ENCODE measurements at regions not wholly inside any gene's neighbourhood (a gene's known extent, or its start where the extent isn't known, plus 50 kb on each side); places are given as distances from the start of the nearest gene placed in this dataset.

GRCh38 chr2:145324748-145325147 is 804.8 kb upstream of the ZEB2 start:
- Mint-ChIP-seq H3K27ac (ENCODE audit: unreplicated experiment) (no peak overlapping the region), H3K27me3 (ENCODE audit: unreplicated experiment) (no peaks in the 10 kb centered on the region), H3K4me1 (ENCODE audit: unreplicated experiment) (peaks cover 2% of the 10 kb centered on the region), H3K36me3 (ENCODE audit: unreplicated experiment) (no peaks in the 10 kb centered on the region), H3K4me3 (ENCODE audit: unreplicated experiment) (no peak overlapping the region), H3K9me3 (ENCODE audit: unreplicated experiment) (no peaks in the 10 kb centered on the region)
- TF ChIP-seq CTCF (IDR thresholded peaks at IDR 0.05), result no peak
- no peak for DNase-seq (ENCODE audit: extremely low spot score, unreplicated experiment)

GRCh38 chr2:145323512-145323911 is 803.6 kb upstream of the ZEB2 start:
- TF ChIP-seq CTCF (IDR thresholded peaks at IDR 0.05), result no peak
- DNase-seq (ENCODE audit: extremely low spot score, unreplicated experiment), result no peak
- H3K4me1 Mint-ChIP-seq (ENCODE audit: unreplicated experiment), result peaks cover 2% of the 10 kb centered on the region
- H3K27ac Mint-ChIP-seq (ENCODE audit: unreplicated experiment), result no peak overlapping the region
- no peaks in the 10 kb centered on the region for H3K27me3 Mint-ChIP-seq (ENCODE audit: unreplicated experiment)
- H3K4me3 Mint-ChIP-seq (ENCODE audit: unreplicated experiment), result no peak overlapping the region
- no peaks in the 10 kb centered on the region for H3K9me3 Mint-ChIP-seq (ENCODE audit: unreplicated experiment)
- no peaks in the 10 kb centered on the region for H3K36me3 Mint-ChIP-seq (ENCODE audit: unreplicated experiment)

- Mint-ChIP-seq H3K27ac (ENCODE audit: unreplicated experiment) (no peak overlapping the region), H3K9me3 (ENCODE audit: unreplicated experiment) (no peaks in the 10 kb centered on the region), H3K27me3 (ENCODE audit: unreplicated experiment) (no peaks in the 10 kb centered on the region), H3K36me3 (ENCODE audit: unreplicated experiment) (no peaks in the 10 kb centered on the region), H3K4me3 (ENCODE audit: unreplicated experiment) (no peak overlapping the region), H3K4me1 (ENCODE audit: unreplicated experiment) (peaks cover 2% of the 10 kb centered on the region)
- TF ChIP-seq CTCF (IDR thresholded peaks at IDR 0.05), result no peak
- DNase-seq (ENCODE audit: extremely low spot score, unreplicated experiment), result no peak
These were observed 801.4 kb upstream of the ZEB2 start for GRCh38 chr2:145321344-145321743.

GRCh38 chr2:145316496-145316895 is 796.6 kb upstream of the ZEB2 start:
- Mint-ChIP-seq H3K27me3 (ENCODE audit: unreplicated experiment) (no peaks in the 10 kb centered on the region), H3K27ac (ENCODE audit: unreplicated experiment) (no peak overlapping the region), H3K4me3 (ENCODE audit: unreplicated experiment) (no peak overlapping the region), H3K36me3 (ENCODE audit: unreplicated experiment) (no peaks in the 10 kb centered on the region), H3K4me1 (ENCODE audit: unreplicated experiment) (peaks cover under 1% of the 10 kb centered on the region), H3K9me3 (ENCODE audit: unreplicated experiment) (peaks cover 6% of the 10 kb centered on the region)
- TF ChIP-seq CTCF (IDR thresholded peaks at IDR 0.05), result no peak
- no peak for DNase-seq (ENCODE audit: extremely low spot score, unreplicated experiment)

GRCh38 chr2:145315053-145315452 is 795.1 kb upstream of the ZEB2 start:
- H3K4me1 Mint-ChIP-seq (ENCODE audit: unreplicated experiment), result peaks cover 6% of the 10 kb centered on the region
- H3K27me3 Mint-ChIP-seq (ENCODE audit: unreplicated experiment), result no peaks in the 10 kb centered on the region
- no peaks in the 10 kb centered on the region for H3K36me3 Mint-ChIP-seq (ENCODE audit: unreplicated experiment)
- H3K9me3 Mint-ChIP-seq (ENCODE audit: unreplicated experiment), result peaks cover 6% of the 10 kb centered on the region
- H3K4me3 Mint-ChIP-seq (ENCODE audit: unreplicated experiment), result no peak overlapping the region
- H3K27ac Mint-ChIP-seq (ENCODE audit: unreplicated experiment), result no peak overlapping the region
- TF ChIP-seq CTCF (IDR thresholded peaks at IDR 0.05), result no peak
- no peak for DNase-seq (ENCODE audit: extremely low spot score, unreplicated experiment)

Data from osteocyte (in vitro differentiated cells).